ENCODE measurements at regions not wholly inside any gene's neighbourhood (a gene's known extent, or its start where the extent isn't known, plus 50 kb on each side); places are given as distances from the start of the nearest gene placed in this dataset.

GRCh38 chr3:194034346-194035336 lies 101.3 kb upstream of the HES1 start:
- no peak overlapping the region for H2AFZ ChIP-seq (ENCODE audit: low read depth, low read length, poor library complexity, severe bottlenecking)
- H3K4me3 ChIP-seq (replicated peaks in 1 of 2; ENCODE audit: low read depth in 1 of 2, low read length in 2 of 2), result no peak overlapping the region
- H3K4me2 ChIP-seq (ENCODE audit: low read length), result no peak overlapping the region
- no peaks in the 10 kb centered on the region for H3K27me3 ChIP-seq (ENCODE audit: insufficient read depth, low read length)
- DNase-seq (ENCODE audit: low read depth, low spot score) (no peak), ATAC-seq (no peak)
- no peaks in the 10 kb centered on the region for H3K79me2 ChIP-seq (ENCODE audit: insufficient read depth, low read length)
- H3K4me1 ChIP-seq (ENCODE audit: control insufficient read depth in 1 of 2, insufficient read depth in 2 of 2, low read length in 2 of 2), result peaks cover 0 to 17% of the 10 kb centered on the region in 2 experiments; a peak in 2 of 4 replicates
- CTCF ChIA-PET, result no interaction called here
- RAD21 ChIA-PET (ENCODE audit: low non-redundant PET in 1 of 2, low total read pairs in 2 of 2, uncharacterized antibody in 2 of 2, unreplicated experiment in 2 of 2), result no interaction called here
- no peak overlapping the region for H3K9ac ChIP-seq (ENCODE audit: low read length)
- intact Hi-C loops (cut with micrococcal nuclease), result no loop called here
- H3K9me3 ChIP-seq (ENCODE audit: control insufficient read depth in 1 of 2, insufficient read depth in 1 of 2, low read depth in 1 of 2, low read length in 2 of 2), result no peaks in the 10 kb centered on the region
- H4K20me1 ChIP-seq (ENCODE audit: insufficient read depth), result no peaks in the 10 kb centered on the region
- BruUV-seq (replicated peaks), result no TSS peak
- no peaks in the 10 kb centered on the region for H3K9me2 ChIP-seq (ENCODE audit: insufficient read depth)
- H3K27ac ChIP-seq (ENCODE audit: low read depth, low read length), result no peak overlapping the region
- no peaks in the 10 kb centered on the region for H3K36me3 ChIP-seq (ENCODE audit: control insufficient read depth in 1 of 2, insufficient read depth in 2 of 2, low read length in 2 of 2)
- POLR2A ChIA-PET, result no interaction called here
- TF ChIP-seq EZH2 (IDR thresholded peaks at IDR 0.05) (no peak), ELF1 (IDR thresholded peaks at IDR 0.05; ENCODE audit: borderline replicate concordance, low read depth) (no peak), RAD21 (IDR thresholded peaks at IDR 0.05; ENCODE audit: low read depth) (no peak), TCF7L2 (IDR thresholded peaks at IDR 0.05; ENCODE audit: borderline replicate concordance, extremely low read depth, insufficient read depth, insufficient read length) (no peak), FOSL1 (IDR thresholded peaks at IDR 0.05; ENCODE audit: low read depth) (no peak), CTCF (IDR thresholded peaks at IDR 0.05 in 2 of 3, conservative IDR thresholded peaks at IDR 0.05 in 1 of 3; ENCODE audit: borderline replicate concordance in 1 of 3, insufficient read depth in 1 of 3, low read depth in 2 of 3, low read length in 2 of 3) (no peak), SIN3A (IDR thresholded peaks at IDR 0.05; ENCODE audit: low read depth) (no peak), ZBTB33 (IDR thresholded peaks at IDR 0.05; ENCODE audit: extremely low read depth, insufficient replicate concordance, low read length) (no peak)
- TF ChIP-seq, protein P1, sequence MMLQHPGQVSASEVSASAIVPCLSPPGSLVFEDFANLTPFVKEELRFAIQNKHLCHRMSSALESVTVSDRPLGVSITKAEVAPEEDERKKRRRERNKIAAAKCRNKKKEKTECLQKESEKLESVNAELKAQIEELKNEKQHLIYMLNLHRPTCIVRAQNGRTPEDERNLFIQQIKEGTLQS (IDR thresholded peaks at IDR 0.05), result no peak
- TF ChIP-seq, protein P2, sequence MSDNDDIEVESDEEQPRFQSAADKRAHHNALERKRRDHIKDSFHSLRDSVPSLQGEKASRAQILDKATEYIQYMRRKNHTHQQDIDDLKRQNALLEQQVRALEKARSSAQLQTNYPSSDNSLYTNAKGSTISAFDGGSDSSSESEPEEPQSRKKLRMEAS (IDR thresholded peaks at IDR 0.05), result no peak
